IMR-90 (cell line): ENCODE measurements at regions not wholly inside any gene's neighbourhood (a gene's known extent, or its start where the extent isn't known, plus 50 kb on each side); places are given as distances from the start of the nearest gene placed in this dataset.

Experiments used
- ATAC-seq: fragments of 200-7000 bp; cut with Tn5 transposase; 2 replicates; pipeline ENCODE4 v1.9.1; 2020; ENCODE audit warnings: low read depth, mild to moderate bottlenecking, moderate library complexity
- BruUV-seq: library from RNA; stranded (reverse); fragments of 400-500 nt; replicated peaks from 2 replicates; lab custom pipeline; 2021; lab: Mats Ljungman, UMichigan
- CTCF ChIA-PET: fragments of 300-600 bp; formaldehyde crosslinking; extraction: SDS; loops from one replicate; lab custom pipeline; 2021; ENCODE audit warnings: antibody characterized with exemption; lab: Yijun Ruan, JAX
- POLR2A ChIA-PET: fragments of 300-600 bp; sonication (Branson Sonifier 250); formaldehyde crosslinking; loops from one replicate; lab custom pipeline; 2022; ENCODE audit warnings: antibody characterized with exemption; ENCODE audit not compliant: unreplicated experiment; lab: Charles Lee
- DNase-seq: peaks from one replicate; pipeline ENCODE4 v3.0.0; 2013
- H2AFZ ChIP-seq: replicated peaks from 2 replicates; pipeline ENCODE3; 2013; ENCODE audit warnings: low read length, mild to moderate bottlenecking; ENCODE audit not compliant: poor library complexity
- H2AK5ac ChIP-seq: 2 replicates; pipeline ENCODE4 v1.6.1; 2013; ENCODE audit warnings: low read depth, low read length, inconsistent platforms
- H2AK9ac ChIP-seq: replicated peaks from 2 replicates; pipeline ENCODE3; 2013; ENCODE audit warnings: mild to moderate bottlenecking, low read depth, low read length, moderate library complexity; ENCODE audit not compliant: poor library complexity
- H2BK120ac ChIP-seq: 2 replicates; pipeline ENCODE4 v1.6.1; 2013; ENCODE audit warnings: low read depth, low read length, inconsistent platforms
- H2BK15ac ChIP-seq: 3 replicates; pipeline ENCODE4 v1.6.1; 2013; ENCODE audit warnings: low read depth, low read length, inconsistent platforms
- H2BK20ac ChIP-seq: 2 replicates; pipeline ENCODE4 v1.6.1; 2013; ENCODE audit warnings: low read depth, mild to moderate bottlenecking, inconsistent platforms, low read length, moderate library complexity
- H2BK5ac ChIP-seq: 2 replicates; pipeline ENCODE4 v1.6.1; 2013; ENCODE audit warnings: mild to moderate bottlenecking, low read depth, low read length, inconsistent platforms; ENCODE audit not compliant: poor library complexity, severe bottlenecking
- H3K14ac ChIP-seq: replicated peaks from 2 replicates; pipeline ENCODE4 v1.6.1; 2013; ENCODE audit warnings: low read depth, low read length, inconsistent platforms
- H3K18ac ChIP-seq: 2 replicates; pipeline ENCODE4 v1.6.1; 2013; ENCODE audit warnings: low read depth, low read length, control low read depth
- H3K23ac ChIP-seq: 2 replicates; pipeline ENCODE4 v1.6.1; 2013; ENCODE audit warnings: low read depth, low read length, inconsistent platforms
- H3K27ac ChIP-seq: 2 replicates; pipeline ENCODE4 v1.5.1; 2013; ENCODE audit warnings: mild to moderate bottlenecking, control low read depth, low read length; ENCODE audit not compliant: insufficient read depth
- H3K27me3 ChIP-seq: 2 replicates; pipeline ENCODE4 v1.6.1; 2013; ENCODE audit warnings: low read length; ENCODE audit not compliant: control insufficient read depth, insufficient read depth
- H3K36me3 ChIP-seq: 2 replicates; pipeline ENCODE4 v1.6.1; 2013; ENCODE audit warnings: low read length, mixed read lengths; ENCODE audit not compliant: control insufficient read depth, insufficient read depth
- H3K4ac ChIP-seq: 2 replicates; pipeline ENCODE4 v1.6.1; 2013; ENCODE audit warnings: low read depth, low read length, inconsistent platforms
- H3K4me1 ChIP-seq: 2 replicates; pipeline ENCODE4 v1.6.1; 2013; ENCODE audit warnings: low read length, mixed read lengths; ENCODE audit not compliant: control insufficient read depth, insufficient read depth
- H3K4me2 ChIP-seq: 2 replicates; pipeline ENCODE4 v1.6.1; 2013; ENCODE audit warnings: low read depth, mild to moderate bottlenecking, control low read depth, low read length, moderate library complexity
- H3K4me3 ChIP-seq: 2 replicates; pipeline ENCODE4 v1.5.1; 2013; ENCODE audit warnings: low read depth, mild to moderate bottlenecking, control low read depth, low read length, moderate library complexity; ENCODE audit not compliant: insufficient read depth
- H3K56ac ChIP-seq: 2 replicates; pipeline ENCODE4 v1.6.1; 2013; ENCODE audit warnings: low read length, inconsistent platforms; ENCODE audit not compliant: insufficient read depth; ENCODE audit errors: extremely low read depth
- H3K79me1 ChIP-seq, 2 experiments: 2 replicates each; pipeline ENCODE4 v1.6.1; 2013; ENCODE audit warnings: low read length in 2 of 2, inconsistent platforms in 1 of 2, low read depth in 1 of 2
- H3K9ac ChIP-seq: 2 replicates; pipeline ENCODE4 v1.6.1; 2013; ENCODE audit warnings: low read depth, low read length, control low read depth
- H3K9me1 ChIP-seq: 2 replicates; pipeline ENCODE4 v1.6.1; 2013; ENCODE audit warnings: low read length, inconsistent platforms; ENCODE audit not compliant: insufficient read depth
- H3K9me3 ChIP-seq: 2 replicates; pipeline ENCODE4 v1.6.1; 2013; ENCODE audit warnings: low read length; ENCODE audit not compliant: control insufficient read depth, insufficient read depth
- H4K20me1 ChIP-seq: 2 replicates; pipeline ENCODE4 v1.6.1; 2013; ENCODE audit warnings: low read length, inconsistent platforms; ENCODE audit not compliant: insufficient read depth
- H4K5ac ChIP-seq: 2 replicates; pipeline ENCODE4 v1.6.1; 2013; ENCODE audit warnings: mild to moderate bottlenecking, low read depth, low read length, control low read depth
- H4K8ac ChIP-seq, 2 experiments: 2 replicates each; pipeline ENCODE4 v1.6.1; 2013; ENCODE audit warnings: low read depth in 2 of 2, low read length in 2 of 2, control low read depth in 1 of 2, inconsistent platforms in 1 of 2
- H4K91ac ChIP-seq: 2 replicates; pipeline ENCODE4 v1.6.1; 2013; ENCODE audit warnings: low read depth, low read length, inconsistent platforms; ENCODE audit not compliant: insufficient read depth
- BHLHE40 ChIP-seq: fragments of 150-350 bp; IDR thresholded peaks from 2 replicates; pipeline ENCODE4 v1.6.1; 2016; ENCODE audit warnings: mild to moderate bottlenecking, low read depth, low read length
- CEBPB ChIP-seq: IDR thresholded peaks from 2 replicates; pipeline ENCODE4 v1.6.1; 2012; ENCODE audit warnings: low read depth, low read length, improper control_type of control experiment
- CTCF ChIP-seq: conservative IDR thresholded peaks from 2 replicates; pipeline ENCODE4 v1.5.1; 2012; ENCODE audit warnings: mild to moderate bottlenecking, low read depth, low read length, improper control_type of control experiment
- ELK1 ChIP-seq: fragments of 150-350 bp; IDR thresholded peaks from 2 replicates; pipeline ENCODE4 v1.6.1; 2016; ENCODE audit warnings: low read depth, mild to moderate bottlenecking, low read length, moderate library complexity, borderline replicate concordance
- FOS ChIP-seq: fragments of 150-350 bp; IDR thresholded peaks from 2 replicates; pipeline ENCODE4 v1.6.1; 2016; ENCODE audit warnings: low read depth, low read length
- MAZ ChIP-seq: IDR thresholded peaks from 2 replicates; pipeline ENCODE4 v1.6.1; 2012; ENCODE audit warnings: low read depth, mild to moderate bottlenecking, low read length, improper control_type of control experiment, moderate library complexity, borderline replicate concordance
- MXI1 ChIP-seq: IDR thresholded peaks from 2 replicates; pipeline ENCODE4 v1.6.1; 2012; ENCODE audit warnings: low read depth, mild to moderate bottlenecking, low read length, moderate library complexity, borderline replicate concordance
- NFE2L2 ChIP-seq: fragments of 150-350 bp; IDR thresholded peaks from 2 replicates; pipeline ENCODE4 v1.6.1; 2016; ENCODE audit warnings: low read depth, mild to moderate bottlenecking, low read length
- POLR2A ChIP-seq: IDR thresholded peaks from 2 replicates; pipeline ENCODE4 v1.6.1; 2012; ENCODE audit warnings: mild to moderate bottlenecking, low read depth, low read length
- RCOR1 ChIP-seq: IDR thresholded peaks from 2 replicates; pipeline ENCODE4 v1.6.1; 2012; ENCODE audit warnings: mild to moderate bottlenecking, low read length, improper control_type of control experiment; ENCODE audit not compliant: insufficient replicate concordance
- RFX5 ChIP-seq: IDR thresholded peaks from 2 replicates; pipeline ENCODE4 v1.8.0; 2012; ENCODE audit warnings: low read depth, mild to moderate bottlenecking, low read length, moderate library complexity
- SMC3 ChIP-seq: fragments of 150-350 bp; IDR thresholded peaks from 2 replicates; pipeline ENCODE4 v1.6.1; 2016; ENCODE audit warnings: low read depth, mild to moderate bottlenecking, antibody characterized with exemption, low read length, moderate library complexity
- USF2 ChIP-seq: fragments of 150-350 bp; IDR thresholded peaks from 2 replicates; pipeline ENCODE4 v1.6.1; 2017; ENCODE audit warnings: mild to moderate bottlenecking, antibody characterized with exemption, low read length, low read depth
- WGBS, 2 experiments: methylation state at CpG; one replicate each; pipeline versions ENCODE4 v1.1.5 to v1.1.7; 2013; ENCODE audit warnings: missing lambda C conversion rate in 2 of 2; ENCODE audit not compliant: insufficient read length in 1 of 2; ENCODE audit errors: extremely low coverage in 2 of 2; 5-methylcytosine and 5-hydroxymethylcytosine counted together
- dilution Hi-C: fragments of 300-500 bp; cut with HindIII; formaldehyde crosslinking; loops from one replicate; pipeline ENCODE4 v1.14.3; 2018; ENCODE audit warnings: low sequenced_read_pairs; ENCODE audit not compliant: unreplicated experiment
- in situ Hi-C: fragments of 300-500 bp; cut with MboI; formaldehyde crosslinking; loops from 3 replicates; pipeline ENCODE4 v1.14.3; 2019; ENCODE audit warnings: low sequenced_read_pairs, inconsistent platforms, mixed read lengths
- intact Hi-C: fragments of 100-400 bp; cut with micrococcal nuclease; formaldehyde crosslinking; loops from 2 replicates; pipeline ENCODE4 v1.10.0; 2022

- Histone ChIP-seq H3K4me3 (no peak overlapping the region), H3K9me1 (no peaks in the 10 kb centered on the region), H3K18ac (no peak overlapping the region), H2BK15ac (no peak overlapping the region), H2BK20ac (no peak overlapping the region), H3K4ac (no peak overlapping the region), H2BK120ac (no peak overlapping the region), H4K91ac (no peak overlapping the region), H2AFZ (no peak overlapping the region), H3K4me1 (peaks cover 2% of the 10 kb centered on the region; the same call in 1 of the 2 replicates), H3K36me3 (no peaks in the 10 kb centered on the region), H4K20me1 (no peaks in the 10 kb centered on the region), H2BK5ac (no peak overlapping the region), H3K14ac (no peak overlapping the region), H3K4me2 (no peak overlapping the region), H3K27ac (no peak overlapping the region), H3K9me3 (no peaks in the 10 kb centered on the region), H3K9ac (no peak overlapping the region), H3K23ac (no peak overlapping the region), H2AK5ac (no peak overlapping the region), H3K56ac (no peak overlapping the region), H3K27me3 (no peaks in the 10 kb centered on the region), H4K5ac (no peak overlapping the region), H4K8ac (no peak overlapping the region), H3K79me1 (no peaks in the 10 kb centered on the region), H2AK9ac (no peak overlapping the region)
- TF ChIP-seq RFX5 (no peak), MAZ (no peak), BHLHE40 (no peak), USF2 (no peak), RCOR1 (no peak), POLR2A (no peak), MXI1 (no peak), CEBPB (no peak), FOS (no peak), SMC3 (no peak), NFE2L2 (no peak), CTCF (no peak), ELK1 (no peak)
- 36% methylated on average over 3 of the region's 6 CpGs; no CpG with 5 or more reads in 1 of the 2 experiments for WGBS, 2 experiments
- in situ Hi-C loops (no loop called here), dilution Hi-C loops (no loop called here), intact Hi-C loops (no loop called here)
- ATAC-seq (no peak), DNase-seq (no peak)
- POLR2A ChIA-PET = no interaction called here
- CTCF ChIA-PET = no interaction called here
- no TSS peak for BruUV-seq
These were observed 55.2 kb upstream of the FAM136A start for GRCh38 chr2:70356941-70357683.
